ENCODE measurements at regions not wholly inside any gene's neighbourhood (a gene's known extent, or its start where the extent isn't known, plus 50 kb on each side); places are given as distances from the start of the nearest gene placed in this dataset.

DNA sequence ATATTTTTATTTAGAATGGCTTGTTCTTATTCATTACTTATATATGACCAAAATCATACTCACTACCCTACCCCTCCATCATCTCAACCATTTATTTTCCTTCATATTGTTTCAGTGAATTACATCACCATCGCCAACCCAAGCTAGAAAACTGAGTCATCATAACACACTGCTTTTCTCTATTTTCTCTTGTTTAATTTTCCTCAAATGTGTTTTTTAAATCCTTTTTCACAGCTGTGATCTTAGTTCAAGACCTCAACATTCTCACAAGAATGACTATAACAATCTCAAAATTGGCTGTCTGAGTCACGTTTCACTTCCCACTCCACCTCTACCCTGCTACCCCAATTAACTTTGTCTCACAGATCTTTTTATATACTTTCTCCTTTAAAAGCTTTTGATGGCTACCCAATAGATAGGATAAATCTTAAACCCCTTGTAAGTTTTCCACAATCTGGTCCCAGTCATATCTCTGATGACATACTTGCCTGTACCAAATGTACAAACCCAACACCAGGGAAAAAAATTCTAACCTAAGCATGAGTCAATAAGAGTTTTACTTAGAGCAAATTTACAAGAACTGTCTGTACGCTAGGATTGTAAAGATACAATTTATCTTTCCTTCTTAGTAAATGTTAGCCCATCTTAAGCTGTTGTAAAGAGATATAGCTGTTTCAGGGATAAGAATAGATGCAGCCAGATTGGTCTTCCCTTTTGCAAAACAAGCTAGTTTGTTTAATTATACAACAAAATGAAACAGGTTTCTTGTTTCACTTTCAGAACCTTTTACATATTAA lies 635.1 kb upstream of the SLC39A10 start:
- H3K4me3 ChIP-seq (ENCODE audit: low read depth, low read length): no peak overlapping the region
- TF ChIP-seq, protein P1, sequence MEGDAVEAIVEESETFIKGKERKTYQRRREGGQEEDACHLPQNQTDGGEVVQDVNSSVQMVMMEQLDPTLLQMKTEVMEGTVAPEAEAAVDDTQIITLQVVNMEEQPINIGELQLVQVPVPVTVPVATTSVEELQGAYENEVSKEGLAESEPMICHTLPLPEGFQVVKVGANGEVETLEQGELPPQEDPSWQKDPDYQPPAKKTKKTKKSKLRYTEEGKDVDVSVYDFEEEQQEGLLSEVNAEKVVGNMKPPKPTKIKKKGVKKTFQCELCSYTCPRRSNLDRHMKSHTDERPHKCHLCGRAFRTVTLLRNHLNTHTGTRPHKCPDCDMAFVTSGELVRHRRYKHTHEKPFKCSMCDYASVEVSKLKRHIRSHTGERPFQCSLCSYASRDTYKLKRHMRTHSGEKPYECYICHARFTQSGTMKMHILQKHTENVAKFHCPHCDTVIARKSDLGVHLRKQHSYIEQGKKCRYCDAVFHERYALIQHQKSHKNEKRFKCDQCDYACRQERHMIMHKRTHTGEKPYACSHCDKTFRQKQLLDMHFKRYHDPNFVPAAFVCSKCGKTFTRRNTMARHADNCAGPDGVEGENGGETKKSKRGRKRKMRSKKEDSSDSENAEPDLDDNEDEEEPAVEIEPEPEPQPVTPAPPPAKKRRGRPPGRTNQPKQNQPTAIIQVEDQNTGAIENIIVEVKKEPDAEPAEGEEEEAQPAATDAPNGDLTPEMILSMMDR (IDR thresholded peaks at IDR 0.05; ENCODE audit: borderline replicate concordance, insufficient read depth, low read depth, low read length): no peak

DNA sequence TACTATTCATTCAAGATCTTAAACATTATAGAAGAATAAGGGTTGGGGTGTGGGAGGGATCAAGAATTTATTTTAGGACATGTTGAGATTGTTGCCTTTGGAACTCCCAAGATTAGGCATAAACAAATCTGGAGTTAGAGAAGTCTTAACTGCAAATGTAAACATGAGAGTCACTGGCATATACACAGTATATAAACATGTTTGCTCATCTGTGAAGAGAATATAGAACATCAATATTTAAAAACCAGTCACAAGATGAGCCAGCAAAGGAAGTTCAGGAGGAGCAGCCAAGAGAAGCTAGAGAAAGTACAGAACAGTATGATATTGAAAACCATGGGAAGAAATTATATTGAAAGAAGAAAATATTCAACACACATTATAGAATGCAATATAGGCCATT lies 638.6 kb upstream of the SLC39A10 start:
- TF ChIP-seq, protein P1 (IDR thresholded peaks at IDR 0.05; ENCODE audit: borderline replicate concordance, insufficient read depth, low read depth, low read length): no peak
- H3K4me3 ChIP-seq (ENCODE audit: low read depth, low read length): no peak overlapping the region

DNA sequence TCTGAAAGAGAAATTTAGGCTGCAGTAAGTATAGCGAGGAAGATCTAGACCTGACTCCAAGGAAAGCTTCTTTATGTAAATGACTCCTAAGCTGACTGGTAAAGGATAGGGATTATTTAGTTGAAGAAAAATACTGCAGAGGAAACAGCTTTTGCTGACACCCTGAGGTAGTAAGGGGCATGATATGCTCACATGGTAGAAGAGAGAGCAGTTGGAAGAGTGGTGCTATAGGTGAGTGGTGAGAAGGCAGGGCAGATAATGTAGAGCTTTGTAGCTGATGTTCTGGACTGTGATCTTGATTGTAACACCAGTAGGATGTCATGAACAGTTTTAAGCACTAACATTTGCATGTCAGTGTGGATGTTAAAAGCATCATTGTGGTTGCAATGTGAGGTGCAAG lies 639.1 kb upstream of the SLC39A10 start:
- TF ChIP-seq, protein P1 (IDR thresholded peaks at IDR 0.05; ENCODE audit: borderline replicate concordance, insufficient read depth, low read depth, low read length): no peak
- H3K4me3 ChIP-seq (ENCODE audit: low read depth, low read length): no peak overlapping the region

DNA sequence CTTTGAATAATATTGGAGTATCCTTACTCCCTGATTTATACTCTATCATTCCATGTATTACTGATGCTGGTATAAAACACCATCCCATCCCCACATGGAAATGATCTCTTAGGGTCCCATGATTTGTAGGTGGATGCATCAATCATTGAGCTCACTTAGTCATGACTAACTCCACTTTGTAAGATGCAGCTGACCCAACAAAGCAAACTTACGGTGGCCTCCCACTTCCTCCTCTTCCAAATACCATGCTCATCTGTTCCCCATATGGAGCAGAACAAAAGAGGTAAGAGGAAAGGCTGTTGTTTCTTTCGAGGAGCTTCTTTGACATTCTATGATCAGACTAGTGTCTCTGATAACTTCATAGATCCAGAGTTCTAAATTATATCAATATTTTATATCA lies 640.2 kb upstream of the SLC39A10 start:
- TF ChIP-seq, protein P1 (IDR thresholded peaks at IDR 0.05; ENCODE audit: borderline replicate concordance, insufficient read depth, low read depth, low read length): no peak
- no peak overlapping the region for H3K4me3 ChIP-seq (ENCODE audit: low read depth, low read length)

DNA sequence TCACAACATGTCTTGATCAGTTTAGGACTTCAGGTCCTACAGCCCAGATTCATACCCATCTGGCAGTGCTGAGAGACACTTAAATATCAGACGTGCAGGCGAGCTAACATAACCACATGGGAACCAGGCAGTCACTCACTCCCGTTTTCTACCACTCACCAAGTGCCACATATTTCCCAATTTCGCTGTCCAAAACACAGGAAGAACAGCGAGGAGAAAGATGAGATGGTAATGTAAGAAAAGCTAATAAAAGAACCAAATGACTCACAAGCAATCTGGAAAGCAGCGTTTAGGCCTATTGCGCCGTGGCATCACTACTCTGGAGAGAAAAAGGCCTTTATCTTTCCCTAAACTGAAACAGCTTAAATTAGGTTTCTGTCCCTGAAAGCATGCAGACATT lies 647.8 kb upstream of the SLC39A10 start:
- TF ChIP-seq, protein P1 (IDR thresholded peaks at IDR 0.05; ENCODE audit: borderline replicate concordance, insufficient read depth, low read depth, low read length): no peak
- H3K4me3 ChIP-seq (ENCODE audit: low read depth, low read length): no peak overlapping the region

DNA sequence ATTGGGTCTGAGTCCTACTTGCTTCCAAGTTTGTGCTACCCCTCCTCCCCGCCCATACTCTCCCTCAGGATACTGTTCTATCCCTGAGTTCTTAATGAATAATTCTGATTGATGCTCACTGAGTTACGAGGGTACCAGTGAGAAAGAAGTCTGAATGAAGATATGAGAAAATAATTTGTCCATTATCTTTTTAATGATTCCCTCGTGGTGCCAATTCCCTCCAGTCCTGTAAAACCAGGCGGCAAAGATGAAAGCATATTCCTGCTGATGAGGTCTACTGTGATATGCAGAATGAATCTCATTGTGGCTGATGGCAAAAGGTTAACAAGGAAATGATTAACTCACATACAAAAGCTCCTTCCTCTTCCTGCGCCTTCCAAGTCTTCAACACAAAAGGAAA lies 650.2 kb upstream of the SLC39A10 start:
- TF ChIP-seq, protein P1 (IDR thresholded peaks at IDR 0.05; ENCODE audit: borderline replicate concordance, insufficient read depth, low read depth, low read length): no peak
- no peak overlapping the region for H3K4me3 ChIP-seq (ENCODE audit: low read depth, low read length)

DNA sequence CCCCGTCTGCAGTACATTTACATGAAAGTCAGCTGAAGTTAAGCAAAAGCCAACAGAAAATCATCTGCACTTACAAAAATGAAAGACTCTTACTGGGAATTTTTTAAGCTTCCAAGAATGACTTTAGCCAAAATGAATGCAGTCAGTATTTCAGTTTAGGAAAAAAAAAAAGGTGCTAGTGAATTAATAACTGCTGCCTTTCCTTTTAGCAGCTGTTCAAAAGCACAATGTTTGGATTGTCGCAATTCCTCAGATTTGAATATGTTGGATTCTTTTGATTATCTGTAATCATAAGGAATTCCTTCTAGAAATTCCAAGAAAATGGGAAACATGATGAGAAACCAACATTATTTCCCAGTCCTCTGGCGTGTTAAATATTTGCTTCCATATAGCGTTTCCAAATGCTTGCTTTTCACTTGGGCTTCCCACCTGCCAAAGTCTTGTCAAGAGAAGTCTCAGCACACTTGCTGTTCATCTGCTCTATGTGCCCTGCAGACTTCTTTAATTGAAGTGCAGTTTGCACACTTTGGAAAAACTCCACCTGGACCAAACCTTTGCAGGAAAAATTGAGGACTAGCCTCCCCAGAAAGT lies 653.0 kb upstream of the SLC39A10 start:
- TF ChIP-seq, protein P1 (IDR thresholded peaks at IDR 0.05; ENCODE audit: borderline replicate concordance, insufficient read depth, low read depth, low read length): no peak
- no peak overlapping the region for H3K4me3 ChIP-seq (ENCODE audit: low read depth, low read length)
